ENCODE measurements at regions not wholly inside any gene's neighbourhood (a gene's known extent, or its start where the extent isn't known, plus 50 kb on each side); places are given as distances from the start of the nearest gene placed in this dataset.

DNA sequence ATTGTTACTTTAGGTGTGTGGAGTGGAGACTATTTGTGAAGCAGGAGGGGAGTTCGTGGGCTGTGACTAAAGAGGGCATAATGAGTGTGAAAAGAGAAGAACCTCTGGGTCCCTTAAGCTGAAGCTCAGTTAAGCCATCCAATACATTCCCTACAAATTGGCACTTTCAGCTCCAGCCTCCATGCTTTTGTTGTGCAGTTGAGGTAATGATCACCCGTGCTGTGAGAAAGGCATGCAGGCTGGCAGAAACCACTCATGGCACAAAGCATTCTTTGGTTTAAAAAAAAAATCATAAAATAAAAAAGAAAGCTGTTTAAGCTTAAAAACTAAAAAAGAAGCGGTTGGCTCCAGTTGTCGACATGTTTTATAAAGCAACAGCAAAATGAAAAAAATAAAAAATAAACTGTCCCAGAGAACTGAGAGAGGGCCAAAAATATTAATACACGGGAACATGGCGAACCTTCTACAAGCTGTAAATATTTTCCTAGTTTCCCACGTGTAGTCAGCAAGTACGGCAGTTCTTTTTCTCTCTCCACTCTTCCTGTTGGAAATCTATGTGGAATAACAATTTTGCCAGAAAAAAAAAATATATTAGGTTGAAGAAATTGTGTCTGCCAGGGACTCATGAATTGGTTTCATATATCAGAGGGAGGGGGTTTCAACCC lies 82.2 kb downstream of the ANKRD60 start:
- TF ChIP-seq, protein P1, sequence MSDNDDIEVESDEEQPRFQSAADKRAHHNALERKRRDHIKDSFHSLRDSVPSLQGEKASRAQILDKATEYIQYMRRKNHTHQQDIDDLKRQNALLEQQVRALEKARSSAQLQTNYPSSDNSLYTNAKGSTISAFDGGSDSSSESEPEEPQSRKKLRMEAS (IDR thresholded peaks at IDR 0.05; ENCODE audit: low read depth, low read length), result no peak
- DNase-seq (ENCODE audit: low read depth), result no peak
- no peak overlapping the region for H3K4me3 ChIP-seq (ENCODE audit: low read depth, low read length)

DNA sequence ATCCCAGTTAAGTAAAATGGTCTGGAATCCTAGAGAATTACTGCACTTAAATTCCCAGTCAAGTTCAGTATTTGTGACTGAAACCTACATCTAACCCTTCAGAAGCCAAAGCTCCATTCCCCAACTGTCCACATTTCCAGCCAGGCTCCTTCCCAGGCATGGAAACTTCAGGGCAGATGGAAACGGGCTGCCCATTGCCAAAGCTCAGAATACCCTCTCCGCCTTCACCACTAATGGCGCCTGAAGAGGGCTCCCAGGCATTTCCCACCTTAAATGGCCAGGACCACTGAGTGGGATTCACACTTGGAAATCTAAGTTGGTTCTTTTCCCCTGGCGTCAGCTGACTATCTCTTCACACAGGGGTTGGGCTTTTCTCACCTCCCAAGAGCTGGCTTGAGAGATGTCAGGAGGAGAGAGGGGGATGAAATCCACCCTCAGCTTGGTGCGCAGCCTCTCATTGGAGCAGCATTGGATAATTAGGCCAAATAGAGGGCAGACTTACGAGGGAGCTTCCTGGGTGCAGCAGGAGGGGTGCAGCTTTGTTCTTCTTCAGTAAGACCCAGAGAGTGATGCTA lies 82.9 kb downstream of the ANKRD60 start:
- TF ChIP-seq CTCF (IDR thresholded peaks at IDR 0.05; ENCODE audit: low read depth, low read length) (no peak), POLR2A (IDR thresholded peaks at IDR 0.05; ENCODE audit: extremely low read depth, insufficient read length) (no peak), MYC (IDR thresholded peaks at IDR 0.05; ENCODE audit: low read depth, low read length) (no peak)
- TF ChIP-seq, protein P1 (IDR thresholded peaks at IDR 0.05; ENCODE audit: low read depth, low read length), result no peak
- DNase-seq (ENCODE audit: low read depth), result no peak
- no peak overlapping the region for H3K4me3 ChIP-seq (ENCODE audit: low read depth, low read length)

- TF ChIP-seq, protein P1 (IDR thresholded peaks at IDR 0.05; ENCODE audit: low read depth, low read length), result no peak
- no peak for TF ChIP-seq POLR2A (IDR thresholded peaks at IDR 0.05; ENCODE audit: extremely low read depth, insufficient read length)
- no peak for TF ChIP-seq CTCF (IDR thresholded peaks at IDR 0.05; ENCODE audit: low read depth, low read length)
- no peak overlapping the region for H3K4me3 ChIP-seq (ENCODE audit: low read depth, low read length)
Observed at GRCh38 chr20:58144096-58144495, 84.4 kb downstream of the ANKRD60 start.

GRCh38 chr20:58143531-58143930 lies 84.9 kb downstream of the ANKRD60 start:
- TF ChIP-seq MYC (IDR thresholded peaks at IDR 0.05; ENCODE audit: low read depth, low read length) (no peak), POLR2A (IDR thresholded peaks at IDR 0.05; ENCODE audit: extremely low read depth, insufficient read length) (no peak), CTCF (IDR thresholded peaks at IDR 0.05; ENCODE audit: low read depth, low read length) (no peak)
- TF ChIP-seq, protein P1 (IDR thresholded peaks at IDR 0.05; ENCODE audit: low read depth, low read length), result no peak
- DNase-seq (ENCODE audit: low read depth), result no peak
- no peak overlapping the region for H3K4me3 ChIP-seq (ENCODE audit: low read depth, low read length)

More at GRCh38 chr20:58144096-58144495, 84.4 kb downstream of the ANKRD60 start:
- DNase-seq (ENCODE audit: low read depth), result no peak

- TF ChIP-seq, protein P1 (IDR thresholded peaks at IDR 0.05; ENCODE audit: low read depth, low read length), result no peak
- TF ChIP-seq CTCF (IDR thresholded peaks at IDR 0.05; ENCODE audit: low read depth, low read length) (no peak), MYC (IDR thresholded peaks at IDR 0.05; ENCODE audit: low read depth, low read length) (no peak), POLR2A (IDR thresholded peaks at IDR 0.05; ENCODE audit: extremely low read depth, insufficient read length) (no peak)
- no peak overlapping the region for H3K4me3 ChIP-seq (ENCODE audit: low read depth, low read length)
- no peak for DNase-seq (ENCODE audit: low read depth)
Observed at GRCh38 chr20:58142843-58143185, 85.6 kb downstream of the ANKRD60 start.

DNA sequence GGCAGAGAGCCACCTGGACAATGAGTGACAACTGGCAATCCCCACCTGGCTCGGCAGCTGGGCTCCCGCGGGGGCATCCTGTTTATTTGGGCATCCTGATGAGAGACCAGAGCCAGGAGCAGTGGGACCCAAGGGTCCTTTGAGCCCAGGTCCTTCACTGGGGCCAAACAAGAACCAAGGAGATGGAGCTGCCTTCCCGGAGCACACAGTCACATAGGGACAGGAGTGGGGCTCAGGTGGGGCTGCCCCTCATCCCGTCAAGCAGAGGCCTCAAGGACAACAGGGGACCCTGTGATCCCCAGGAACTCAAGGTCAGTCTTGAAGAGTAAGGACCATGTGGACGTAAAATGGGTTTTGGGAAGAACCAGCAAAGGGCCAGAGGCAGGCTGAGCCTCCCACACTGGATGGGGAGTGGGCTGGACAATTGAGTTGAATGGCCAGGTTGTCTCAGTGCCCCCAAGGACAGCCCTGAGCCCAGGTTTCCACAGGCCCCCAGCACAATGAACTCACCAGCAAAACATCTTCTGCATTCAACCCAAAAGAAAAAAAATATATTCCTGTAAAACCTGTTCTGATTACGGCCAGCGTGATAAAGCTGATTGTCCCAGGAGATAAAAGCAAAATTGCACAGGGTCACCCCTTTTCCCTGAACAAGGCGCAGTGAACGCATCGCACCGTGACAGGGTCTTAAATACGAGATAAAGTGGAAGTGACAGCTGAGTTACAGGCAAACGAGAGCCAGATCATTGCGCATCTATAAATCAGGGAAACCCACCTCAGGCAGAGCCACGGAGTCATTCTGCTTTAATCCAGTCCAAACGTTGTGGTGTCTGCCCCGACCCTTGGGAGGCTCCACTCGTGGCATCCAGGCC lies 86.2 kb downstream of the ANKRD60 start:
- no peak for DNase-seq (ENCODE audit: low read depth)
- no peak overlapping the region for H3K4me3 ChIP-seq (ENCODE audit: low read depth, low read length)
- no peak for TF ChIP-seq CTCF (IDR thresholded peaks at IDR 0.05; ENCODE audit: low read depth, low read length)
- no peak for TF ChIP-seq POLR2A (IDR thresholded peaks at IDR 0.05; ENCODE audit: extremely low read depth, insufficient read length)
- TF ChIP-seq, protein P1 (IDR thresholded peaks at IDR 0.05; ENCODE audit: low read depth, low read length), result no peak
- no peak for TF ChIP-seq MYC (IDR thresholded peaks at IDR 0.05; ENCODE audit: low read depth, low read length)

All from NB4 (cell line).